Gastroesophageal sphincter (tissue), 3 donors: ENCODE measurements at regions not wholly inside any gene's neighbourhood (a gene's known extent, or its start where the extent isn't known, plus 50 kb on each side); places are given as distances from the start of the nearest gene placed in this dataset.

Source experiments
- CTCF ChIP-seq, 4 experiments: fragments of 200-600 bp in 2 of 4; fragments of 450-650 bp in 2 of 4; sonication (generic) in 1 of 4; IDR thresholded peaks; one replicate each; pipeline ENCODE4 v1.5.1; 2017 to 2019; ENCODE audit warnings: antibody characterized with exemption in 4 of 4, mild to moderate bottlenecking in 2 of 4, moderate library complexity in 2 of 4
- EP300 ChIP-seq: sonication (generic); formaldehyde crosslinking; IDR thresholded peaks from one replicate; pipeline ENCODE4 v1.6.1; 2017; ENCODE audit warnings: antibody characterized with exemption, mild to moderate bottlenecking
- POLR2AphosphoS5 ChIP-seq: sonication (generic); formaldehyde crosslinking; IDR thresholded peaks from one replicate; pipeline ENCODE4 v1.6.1; 2017; ENCODE audit warnings: antibody characterized with exemption

DNA sequence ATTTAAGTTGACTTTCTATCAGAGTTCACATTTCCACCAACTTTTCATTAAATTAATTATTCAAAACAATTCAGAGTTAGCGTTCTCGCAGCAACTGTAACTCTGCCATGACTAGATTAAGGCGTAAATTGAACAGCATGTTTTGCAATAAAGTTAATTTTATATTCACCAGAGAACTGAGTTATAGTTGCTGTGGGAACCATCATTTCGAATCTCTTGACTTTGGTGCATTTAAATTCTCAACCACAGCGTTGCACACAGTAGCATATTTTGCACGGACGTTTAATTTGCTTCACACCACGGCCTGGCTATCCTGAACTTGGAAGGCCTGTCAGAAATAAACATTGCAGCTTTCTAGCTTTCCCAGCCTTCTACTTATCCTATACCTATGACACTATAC is 144.3 kb upstream of the WWC1 start:
- TF ChIP-seq CTCF (IDR thresholded peaks at IDR 0.05) (no peak), EP300 (no peak), POLR2AphosphoS5 (no peak)
